CD4-positive, alpha-beta T cell treated with Interleukin-15 for 4 hours (primary cell): ENCODE measurements at regions not wholly inside any gene's neighbourhood (a gene's known extent, or its start where the extent isn't known, plus 50 kb on each side); places are given as distances from the start of the nearest gene placed in this dataset.
"Not testable (repeated sequence)": the region's sequence is repeated elsewhere in the genome, so short reads cannot be mapped to it uniquely, and the experiment has no call there.

Experiments
- DNase-seq: peaks from one replicate; pipeline ENCODE4 v3.0.0-alpha.2; 2020; ENCODE audit warnings: low spot score

- DNase-seq, result no peak
Observed at GRCh38 chr5:163165277-163165676, 272.1 kb upstream of the CCNG1 start.

- DNase-seq, result not testable (repeated sequence)
Observed at GRCh38 chr5:163170161-163170560, 267.2 kb upstream of the CCNG1 start.

GRCh38 chr5:163172540-163173338, 264.7 kb upstream of the CCNG1 start:
- DNase-seq, result no peak

DNA sequence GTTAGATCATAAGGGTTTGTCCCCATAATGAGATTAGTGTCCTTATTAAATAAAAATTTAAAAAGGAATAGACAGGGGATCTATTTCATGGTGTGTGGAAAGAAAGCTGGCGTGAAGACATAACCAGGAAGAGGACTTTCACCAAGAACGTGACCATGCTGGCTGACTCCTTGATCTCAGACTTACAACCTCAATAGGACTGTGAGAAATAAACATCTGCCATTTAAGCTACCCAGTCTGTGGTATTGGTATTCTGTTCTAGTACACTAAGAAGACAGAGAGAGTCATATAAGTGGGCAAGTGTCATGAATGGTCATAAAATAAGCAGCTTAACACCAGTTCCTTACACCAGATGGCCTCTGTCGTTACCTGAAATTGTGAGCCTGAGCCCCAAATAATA, 259.4 kb upstream of the CCNG1 start:
- DNase-seq, result no peak

- DNase-seq, result no peak
Observed at GRCh38 chr5:163185315-163185714, 252.1 kb upstream of the CCNG1 start.

DNA sequence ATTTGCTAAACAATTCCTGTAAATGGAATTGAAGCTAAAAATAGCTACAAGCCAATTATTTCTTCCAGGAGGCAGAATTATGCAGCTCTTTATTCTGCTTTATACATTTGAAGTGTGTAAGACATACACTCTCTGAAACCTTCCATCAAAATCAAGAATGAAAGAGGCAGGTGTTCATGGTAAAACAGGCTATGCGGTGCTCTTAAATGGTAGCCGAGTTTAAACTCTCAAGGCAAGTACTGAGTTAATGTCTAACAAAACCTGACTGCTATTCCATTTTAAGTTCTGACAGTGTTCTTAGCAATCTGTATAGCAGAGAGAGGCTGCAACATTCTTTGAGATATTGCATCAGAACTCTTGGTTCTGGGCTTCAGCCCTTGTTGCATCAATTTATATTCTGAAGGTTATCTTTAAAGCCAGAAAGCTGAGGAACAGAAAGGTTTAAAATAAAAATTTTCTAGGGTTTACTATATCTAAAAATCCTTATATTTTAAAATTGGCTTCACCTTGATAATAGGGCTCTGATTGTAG, 248.3 kb upstream of the CCNG1 start:
- DNase-seq, result no peak

- DNase-seq, result no peak
Observed at GRCh38 chr5:163190283-163190682, 247.1 kb upstream of the CCNG1 start.

DNA sequence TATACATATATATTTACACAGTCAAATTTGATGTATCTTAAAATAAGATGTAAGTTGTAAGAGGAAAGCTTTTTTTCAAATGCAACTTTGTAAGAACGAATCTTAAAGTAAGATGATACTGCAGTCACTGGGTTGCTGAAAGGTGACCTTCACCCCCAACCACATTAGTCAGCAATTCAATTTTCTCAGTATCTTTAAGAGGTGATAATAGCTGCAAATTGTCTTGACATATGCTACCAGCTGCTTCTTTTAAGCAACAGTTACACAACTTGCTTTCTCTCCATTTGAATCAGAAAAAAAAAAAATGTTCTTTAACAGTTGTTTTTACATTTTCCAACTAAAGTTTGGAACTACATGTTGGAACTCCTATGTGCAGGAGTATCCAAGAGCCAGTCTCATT, 246.6 kb upstream of the CCNG1 start:
- DNase-seq, result no peak

DNA sequence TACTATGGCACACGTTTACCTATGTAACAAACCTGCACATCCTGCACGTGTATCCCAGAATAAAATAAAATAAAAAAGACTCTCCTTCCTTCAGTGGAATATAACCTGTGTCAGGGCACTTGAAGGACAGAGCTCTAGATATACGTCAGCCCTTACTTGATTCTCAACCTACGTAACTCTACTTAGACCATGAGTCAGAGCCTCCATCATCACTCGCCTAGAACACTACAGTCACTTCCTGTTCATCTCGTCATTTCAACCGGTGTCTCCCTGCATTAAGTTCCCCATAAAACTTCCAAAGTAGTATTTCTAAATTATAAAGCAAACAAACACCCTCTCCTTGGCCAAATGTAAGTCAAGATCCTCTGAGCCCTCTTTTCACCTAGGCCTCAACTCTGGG, 243.5 kb upstream of the CCNG1 start:
- DNase-seq, result no peak

- no peak for DNase-seq
Observed at GRCh38 chr5:163205645-163206044, 231.8 kb upstream of the CCNG1 start.

DNA sequence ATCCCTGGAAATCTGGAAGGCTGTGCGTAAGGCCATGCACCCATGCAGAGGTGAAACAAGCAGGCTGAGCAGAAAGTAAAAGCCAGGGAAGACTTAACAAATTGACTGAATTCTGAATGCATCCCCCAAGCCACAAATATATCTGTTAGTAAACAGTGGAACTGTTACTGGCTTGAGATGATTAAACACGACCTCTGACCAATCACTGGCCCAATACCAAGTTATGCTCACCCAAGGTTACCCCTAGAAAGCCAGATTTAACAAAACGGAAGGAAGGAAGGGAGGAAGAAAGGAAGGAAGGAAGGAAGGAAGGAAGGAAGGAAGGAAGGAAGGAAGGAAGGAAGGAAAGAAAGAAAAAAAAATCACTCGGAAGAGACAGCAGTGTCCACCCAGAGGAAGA, 215.8 kb upstream of the CCNG1 start:
- no peak for DNase-seq

- DNase-seq, result no peak
Observed at GRCh38 chr5:163222982-163223381, 214.4 kb upstream of the CCNG1 start.

DNA sequence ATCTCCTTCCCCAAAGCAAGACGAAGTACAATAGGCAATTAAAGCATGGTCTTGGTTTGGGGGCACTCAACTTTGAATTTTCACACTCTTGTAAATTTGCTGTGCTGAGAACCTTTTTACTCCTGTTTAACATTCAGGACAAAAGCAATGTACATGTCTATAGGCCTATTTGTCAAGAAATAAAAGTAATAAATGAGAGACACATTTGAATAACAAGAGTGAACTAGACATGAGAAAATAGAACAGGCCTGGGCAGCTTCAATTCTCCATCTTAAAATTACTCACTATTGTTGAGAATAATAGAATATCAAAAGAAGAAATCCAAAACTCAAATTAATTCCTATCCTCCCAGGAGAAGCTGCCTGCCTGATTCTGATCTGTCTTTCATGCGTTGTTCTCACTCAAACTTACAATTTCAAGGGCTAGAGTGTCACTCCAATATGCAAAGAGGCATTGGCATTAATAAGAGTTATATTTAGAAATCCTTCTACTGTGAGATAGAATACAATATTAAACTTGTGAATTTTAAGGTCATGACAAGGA, 192.9 kb upstream of the CCNG1 start:
- DNase-seq, result no peak

DNA sequence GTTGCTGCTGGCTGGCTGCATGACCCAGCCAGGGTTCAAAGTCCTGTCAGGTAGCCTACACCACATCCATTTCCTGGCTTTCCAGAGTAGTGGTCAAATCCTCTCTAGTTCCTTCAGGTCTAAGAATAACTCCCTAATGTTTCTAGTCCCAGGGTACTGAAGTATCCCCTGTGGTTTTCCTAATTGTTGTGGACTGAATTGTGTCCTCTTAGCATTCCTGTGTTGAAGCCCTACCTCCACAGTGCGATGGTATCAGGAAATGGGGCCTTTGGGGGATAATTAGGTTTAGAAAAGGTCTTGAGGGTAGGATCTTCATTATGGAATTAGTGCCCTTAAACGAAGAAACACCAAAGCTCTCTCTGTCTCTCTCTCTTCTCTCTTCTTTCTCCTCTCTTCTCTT, 191.8 kb upstream of the CCNG1 start:
- DNase-seq, result no peak

DNA sequence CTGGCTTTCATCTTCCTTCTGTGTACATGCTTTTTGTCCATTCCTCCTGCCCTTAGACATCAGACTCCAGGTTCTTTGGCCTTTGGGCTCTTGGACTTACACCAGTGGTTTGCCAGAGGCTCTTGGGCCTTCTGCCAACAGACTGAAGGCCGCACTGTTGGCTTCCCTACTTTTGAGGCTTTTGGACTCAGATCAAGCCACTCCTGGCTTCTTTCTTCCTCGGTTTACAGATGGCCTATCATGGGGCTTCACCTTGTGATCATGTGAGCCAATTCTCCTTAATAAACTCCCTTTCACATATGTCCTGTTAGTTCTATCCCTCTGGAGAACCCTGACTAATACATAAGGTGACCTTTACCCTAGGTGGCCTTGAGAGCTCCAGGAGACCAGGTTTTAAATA, 189.1 kb upstream of the CCNG1 start:
- no peak for DNase-seq

- DNase-seq, result no peak
Observed at GRCh38 chr5:163248871-163249270, 188.5 kb upstream of the CCNG1 start.

GRCh38 chr5:163252950-163253349, 184.4 kb upstream of the CCNG1 start:
- no peak for DNase-seq

DNA sequence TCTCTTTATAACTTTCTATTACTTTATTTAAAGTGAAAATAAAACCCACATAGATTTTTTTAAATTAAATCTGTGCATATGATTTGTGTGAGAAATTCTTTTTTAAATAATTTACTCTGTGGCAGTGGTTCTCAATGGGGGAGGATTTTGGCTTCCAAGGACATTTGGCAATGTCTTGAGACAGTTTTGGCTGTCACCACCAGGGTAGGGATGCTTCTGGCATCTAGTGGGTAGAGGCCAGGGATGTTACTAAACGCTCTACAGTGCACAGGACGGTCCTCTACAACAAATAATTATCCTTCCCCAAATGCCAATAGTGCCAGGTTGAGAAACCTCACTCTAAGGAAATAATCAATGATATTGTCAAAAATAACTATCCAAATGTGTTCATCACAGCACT, 177.9 kb upstream of the CCNG1 start:
- no peak for DNase-seq

DNA sequence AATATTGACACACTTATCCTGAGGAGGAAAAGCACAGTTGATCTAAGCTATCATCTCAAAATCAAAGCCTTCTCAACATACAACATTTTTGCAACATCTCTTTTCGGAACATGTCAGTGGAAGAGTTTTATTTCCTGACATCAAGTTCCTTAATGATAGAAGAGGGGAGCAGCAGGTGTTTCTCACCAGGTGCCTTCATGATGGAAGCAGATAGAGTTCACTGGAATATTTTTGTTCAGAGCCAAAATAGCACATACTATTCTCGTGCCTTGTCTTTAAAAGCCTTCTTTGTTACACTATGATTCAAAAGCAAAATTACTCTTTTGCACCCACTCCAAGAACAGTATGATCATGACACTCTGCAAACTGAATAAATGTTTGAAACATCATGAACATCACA, 176.9 kb upstream of the CCNG1 start:
- DNase-seq, result no peak

GRCh38 chr5:163260961-163261360, 176.4 kb upstream of the CCNG1 start:
- DNase-seq, result no peak

- no peak for DNase-seq
Observed at GRCh38 chr5:163261647-163262269, 175.6 kb upstream of the CCNG1 start.

DNA sequence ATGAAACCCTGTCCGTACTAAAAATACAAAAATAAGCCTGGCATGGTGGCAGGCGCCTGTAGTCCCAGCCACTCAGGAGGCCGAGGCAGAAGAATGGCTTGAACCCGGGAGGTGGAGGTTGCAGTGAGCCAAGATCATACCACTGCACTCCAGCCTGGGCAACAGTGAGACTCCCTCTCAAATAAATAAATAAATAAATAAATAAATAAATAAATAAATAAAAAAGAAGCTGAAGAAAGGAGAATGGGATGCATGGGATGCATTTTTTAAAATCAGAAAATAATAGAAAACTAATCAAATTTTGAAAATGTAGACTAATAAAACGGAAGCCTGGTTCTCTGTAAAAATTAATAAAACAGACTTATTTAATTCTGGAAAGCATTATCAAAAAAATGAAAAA, 171.1 kb upstream of the CCNG1 start:
- DNase-seq, result not testable (repeated sequence)

DNA sequence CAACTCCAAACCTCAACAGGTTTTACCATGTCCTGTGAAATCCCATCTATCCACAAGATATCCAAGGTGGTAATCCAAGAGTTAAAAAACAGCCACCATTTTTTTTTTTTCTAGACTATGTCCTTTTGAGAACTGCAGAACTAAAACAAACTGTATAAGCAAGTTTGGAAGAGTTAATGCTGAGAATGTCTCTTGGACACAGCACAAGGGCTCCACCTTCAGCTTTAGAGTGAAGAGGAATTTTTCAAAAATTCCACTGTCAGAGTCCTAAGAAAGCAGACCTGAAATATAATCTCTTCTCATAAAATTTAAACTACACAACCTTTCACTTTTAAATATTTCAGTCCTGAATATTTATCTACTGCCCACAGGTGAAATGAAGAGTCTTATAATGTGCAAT, 167.8 kb upstream of the CCNG1 start:
- no peak for DNase-seq
